ENCODE measurements at regions not wholly inside any gene's neighbourhood (a gene's known extent, or its start where the extent isn't known, plus 50 kb on each side); places are given as distances from the start of the nearest gene placed in this dataset.
"Not testable (repeated sequence)": the region's sequence is repeated elsewhere in the genome, so short reads cannot be mapped to it uniquely, and the experiment has no call there.

- Histone ChIP-seq H3K4me3 (ENCODE audit: low read length in 3 of 3) (no peak overlapping the region), H3K4me1 (ENCODE audit: control insufficient read depth in 2 of 3, insufficient read depth in 2 of 3, low read depth in 1 of 3, low read length in 3 of 3) (no peaks in the 10 kb centered on the region), H3K27ac (ENCODE audit: low read depth in 2 of 2, low read length in 2 of 2) (no peak overlapping the region), H3K9me3 (ENCODE audit: control insufficient read depth in 2 of 3, insufficient read depth in 1 of 3, low read length in 3 of 3) (peaks cover 0 to 3% (median under 1%) of the 10 kb centered on the region in 3 donors), H3K9ac (ENCODE audit: low read length in 3 of 3) (no peak overlapping the region), H3K27me3 (ENCODE audit: control insufficient read depth, insufficient read depth, low read length) (no peaks in the 10 kb centered on the region), H3K36me3 (ENCODE audit: control insufficient read depth in 2 of 3, insufficient read depth in 3 of 3, low read length in 3 of 3) (no peaks in the 10 kb centered on the region)
- FAIRE-seq (no peak), DNase-seq (no peak)
- TF ChIP-seq CTCF (IDR thresholded peaks at IDR 0.05; ENCODE audit: borderline replicate concordance, extremely low read depth, insufficient read depth): no peak
- intact Hi-C loops (cut with DNase I): no loop called here
Measured at GRCh38 chr12:89194683-89195082, 157.6 kb downstream of the DUSP6 start.

- Histone ChIP-seq H3K9ac (ENCODE audit: low read length in 3 of 3) (no peak overlapping the region), H3K27ac (ENCODE audit: low read depth in 2 of 2, low read length in 2 of 2) (no peak overlapping the region), H3K36me3 (ENCODE audit: control insufficient read depth in 2 of 3, insufficient read depth in 3 of 3, low read length in 3 of 3) (no peaks in the 10 kb centered on the region), H3K27me3 (ENCODE audit: control insufficient read depth, insufficient read depth, low read length) (no peaks in the 10 kb centered on the region), H3K4me3 (ENCODE audit: low read length in 3 of 3) (no peak overlapping the region), H3K4me1 (ENCODE audit: control insufficient read depth in 2 of 3, insufficient read depth in 2 of 3, low read depth in 1 of 3, low read length in 3 of 3) (no peaks in the 10 kb centered on the region), H3K9me3 (ENCODE audit: control insufficient read depth in 2 of 3, insufficient read depth in 1 of 3, low read length in 3 of 3) (peaks cover 0 to 7% (median 3%) of the 10 kb centered on the region in 3 donors)
- no peak for FAIRE-seq
- intact Hi-C loops (cut with DNase I): no loop called here
- TF ChIP-seq CTCF (IDR thresholded peaks at IDR 0.05; ENCODE audit: borderline replicate concordance, extremely low read depth, insufficient read depth): no peak
- no peak for DNase-seq
Measured at GRCh38 chr12:89192429-89192828, 159.9 kb downstream of the DUSP6 start.

- H3K9ac ChIP-seq (ENCODE audit: low read length in 3 of 3); H3K36me3 ChIP-seq (ENCODE audit: control insufficient read depth in 2 of 3, insufficient read depth in 3 of 3, low read length in 3 of 3); FAIRE-seq; intact Hi-C loops (cut with DNase I); H3K27me3 ChIP-seq (ENCODE audit: control insufficient read depth, insufficient read depth, low read length); H3K4me1 ChIP-seq (ENCODE audit: control insufficient read depth in 2 of 3, insufficient read depth in 2 of 3, low read depth in 1 of 3, low read length in 3 of 3); H3K27ac ChIP-seq (ENCODE audit: low read depth in 2 of 2, low read length in 2 of 2); H3K9me3 ChIP-seq (ENCODE audit: control insufficient read depth in 2 of 3, insufficient read depth in 1 of 3, low read length in 3 of 3); DNase-seq; H3K4me3 ChIP-seq (ENCODE audit: low read length in 3 of 3): not testable (repeated sequence)
Measured at GRCh38 chr12:89191597-89191996, 160.7 kb downstream of the DUSP6 start.

- TF ChIP-seq CTCF (IDR thresholded peaks at IDR 0.05; ENCODE audit: borderline replicate concordance, extremely low read depth, insufficient read depth): no peak
- no peaks in the 10 kb centered on the region for H3K27me3 ChIP-seq (ENCODE audit: control insufficient read depth, insufficient read depth, low read length)
- DNase-seq: no peak
- no peaks in the 10 kb centered on the region for H3K36me3 ChIP-seq (ENCODE audit: control insufficient read depth in 2 of 3, insufficient read depth in 3 of 3, low read length in 3 of 3)
- no peaks in the 10 kb centered on the region for H3K4me1 ChIP-seq (ENCODE audit: control insufficient read depth in 2 of 3, insufficient read depth in 2 of 3, low read depth in 1 of 3, low read length in 3 of 3)
- no peak overlapping the region for H3K4me3 ChIP-seq (ENCODE audit: low read length in 3 of 3)
- no peak for FAIRE-seq
- H3K9me3 ChIP-seq (ENCODE audit: control insufficient read depth in 2 of 3, insufficient read depth in 1 of 3, low read length in 3 of 3): peaks cover 0 to 7% (median 3%) of the 10 kb centered on the region in 3 donors
- H3K9ac ChIP-seq (ENCODE audit: low read length in 3 of 3): no peak overlapping the region
- intact Hi-C loops (cut with DNase I): no loop called here
- H3K27ac ChIP-seq (ENCODE audit: low read depth in 2 of 2, low read length in 2 of 2): no peak overlapping the region
Measured at GRCh38 chr12:89189448-89189847, 162.9 kb downstream of the DUSP6 start.

Data from kidney (tissue), 13 donors.